ENCODE measurements at regions not wholly inside any gene's neighbourhood (a gene's known extent, or its start where the extent isn't known, plus 50 kb on each side); places are given as distances from the start of the nearest gene placed in this dataset.

GRCh38 chr5:2876183-2876582 lies 124.7 kb upstream of the IRX2 start:
- H3K27ac ChIP-seq (ENCODE audit: low read length) = no peak overlapping the region
- BruUV-seq (replicated peaks) = no TSS peak
- H3K4me2 ChIP-seq (ENCODE audit: low read length) = no peak overlapping the region
- H3K4me1 ChIP-seq (ENCODE audit: insufficient read depth, low read length) = no peaks in the 10 kb centered on the region
- H3K9me3 ChIP-seq (ENCODE audit: low read length) = peaks cover 18% of the 10 kb centered on the region
- H3K4me3 ChIP-seq (ENCODE audit: low read length) = no peak overlapping the region
- no peak overlapping the region for H2AFZ ChIP-seq (ENCODE audit: low read length)
- no peaks in the 10 kb centered on the region for H3K27me3 ChIP-seq (ENCODE audit: low read length)
- no peaks in the 10 kb centered on the region for H3K9me2 ChIP-seq (replicated peaks; ENCODE audit: low read length)
- DNase-seq = no peak
- TF ChIP-seq EZH2 (IDR thresholded peaks at IDR 0.05; ENCODE audit: low read length, unreplicated experiment) = no peak
- TF ChIP-seq EZH2phosphoT487 (IDR thresholded peaks at IDR 0.05; ENCODE audit: borderline replicate concordance, low read length) = no peak
- no peak for TF ChIP-seq CTCF (conservative IDR thresholded peaks at IDR 0.05; ENCODE audit: low read depth, low read length)
- H3K36me3 ChIP-seq (ENCODE audit: low read depth, low read length) = no peaks in the 10 kb centered on the region
- no peaks in the 10 kb centered on the region for H4K20me1 ChIP-seq (ENCODE audit: low read length)
- intact Hi-C loops (cut with micrococcal nuclease) = no loop called here
- H3F3A ChIP-seq (ENCODE audit: low read length, unreplicated experiment) = no peaks in the 10 kb centered on the region
- ChIA-PET POLR2A (ENCODE audit: unreplicated experiment) (no interaction called here), CTCF (no interaction called here)
- no peaks in the 10 kb centered on the region for H3K79me2 ChIP-seq (ENCODE audit: low read length)
- H3K9ac ChIP-seq (ENCODE audit: low read length) = no peak overlapping the region
- ATAC-seq = no peak

- DNase-seq (no peak), ATAC-seq (no peak)
- no peak overlapping the region for H2AFZ ChIP-seq (ENCODE audit: low read length)
- H4K20me1 ChIP-seq (ENCODE audit: low read length) = no peaks in the 10 kb centered on the region
- H3K36me3 ChIP-seq (ENCODE audit: low read depth, low read length) = no peaks in the 10 kb centered on the region
- H3K27ac ChIP-seq (ENCODE audit: low read length) = no peak overlapping the region
- BruUV-seq (replicated peaks) = no TSS peak
- H3K9me2 ChIP-seq (replicated peaks; ENCODE audit: low read length) = no peaks in the 10 kb centered on the region
- no peak for TF ChIP-seq CTCF (conservative IDR thresholded peaks at IDR 0.05; ENCODE audit: low read depth, low read length)
- no peak for TF ChIP-seq EZH2 (IDR thresholded peaks at IDR 0.05; ENCODE audit: low read length, unreplicated experiment)
- TF ChIP-seq EZH2phosphoT487 (IDR thresholded peaks at IDR 0.05; ENCODE audit: borderline replicate concordance, low read length) = no peak
- no peaks in the 10 kb centered on the region for H3K79me2 ChIP-seq (ENCODE audit: low read length)
- H3K4me3 ChIP-seq (ENCODE audit: low read length) = no peak overlapping the region
- no peaks in the 10 kb centered on the region for H3K4me1 ChIP-seq (ENCODE audit: insufficient read depth, low read length)
- ChIA-PET POLR2A (ENCODE audit: unreplicated experiment) (no interaction called here), CTCF (no interaction called here)
- no peaks in the 10 kb centered on the region for H3F3A ChIP-seq (ENCODE audit: low read length, unreplicated experiment)
- H3K9ac ChIP-seq (ENCODE audit: low read length) = no peak overlapping the region
- no peaks in the 10 kb centered on the region for H3K27me3 ChIP-seq (ENCODE audit: low read length)
- intact Hi-C loops (cut with micrococcal nuclease) = no loop called here
- H3K4me2 ChIP-seq (ENCODE audit: low read length) = no peak overlapping the region
- H3K9me3 ChIP-seq (ENCODE audit: low read length) = peaks cover 3% of the 10 kb centered on the region
Observed at GRCh38 chr5:2874099-2874498, 122.6 kb upstream of the IRX2 start.

- Histone ChIP-seq H3K4me1 (ENCODE audit: insufficient read depth, low read length) (no peaks in the 10 kb centered on the region), H3K4me2 (ENCODE audit: low read length) (no peak overlapping the region), H3K79me2 (ENCODE audit: low read length) (no peaks in the 10 kb centered on the region), H3K9ac (ENCODE audit: low read length) (no peak overlapping the region), H2AFZ (ENCODE audit: low read length) (no peak overlapping the region), H4K20me1 (ENCODE audit: low read length) (no peaks in the 10 kb centered on the region), H3F3A (ENCODE audit: low read length, unreplicated experiment) (no peaks in the 10 kb centered on the region), H3K4me3 (ENCODE audit: low read length) (no peak overlapping the region), H3K27me3 (ENCODE audit: low read length) (peaks cover 5% of the 10 kb centered on the region; the same call in 1 of the 2 replicates), H3K27ac (ENCODE audit: low read length) (no peak overlapping the region), H3K36me3 (ENCODE audit: low read depth, low read length) (no peaks in the 10 kb centered on the region), H3K9me3 (ENCODE audit: low read length) (no peaks in the 10 kb centered on the region), H3K9me2 (replicated peaks; ENCODE audit: low read length) (no peaks in the 10 kb centered on the region)
- ATAC-seq (no peak), DNase-seq (no peak)
- CTCF ChIA-PET = no interaction called here
- POLR2A ChIA-PET (ENCODE audit: unreplicated experiment) = no interaction called here
- TF ChIP-seq CTCF (conservative IDR thresholded peaks at IDR 0.05; ENCODE audit: low read depth, low read length) = no peak
- TF ChIP-seq EZH2 (IDR thresholded peaks at IDR 0.05; ENCODE audit: low read length, unreplicated experiment) = no peak
- no peak for TF ChIP-seq EZH2phosphoT487 (IDR thresholded peaks at IDR 0.05; ENCODE audit: borderline replicate concordance, low read length)
- BruUV-seq (replicated peaks) = no TSS peak
- intact Hi-C loops (cut with micrococcal nuclease) = no loop called here
Observed at GRCh38 chr5:2872676-2873075, 121.2 kb upstream of the IRX2 start.
